Stimulated activated CD8-positive, alpha-beta memory T cell treated with anti-CD3 and anti-CD28 coated beads, Interleukin-4, amount 100 ng/mL, for 4 hours (primary cell): ENCODE measurements at regions not wholly inside any gene's neighbourhood (a gene's known extent, or its start where the extent isn't known, plus 50 kb on each side); places are given as distances from the start of the nearest gene placed in this dataset.

Source experiments
- DNase-seq, 2 donors: peaks; one replicate each; pipeline ENCODE4 v3.0.0-alpha.2; 2020; ENCODE audit warnings: low read depth in 2 of 2, low spot score in 1 of 2

- no peak for DNase-seq
Measured at GRCh38 chr14:49467091-49467490, 119.1 kb downstream of the RPS29 start.

GRCh38 chr14:49464885-49465284, 121.3 kb downstream of the RPS29 start:
- DNase-seq = no peak

DNA sequence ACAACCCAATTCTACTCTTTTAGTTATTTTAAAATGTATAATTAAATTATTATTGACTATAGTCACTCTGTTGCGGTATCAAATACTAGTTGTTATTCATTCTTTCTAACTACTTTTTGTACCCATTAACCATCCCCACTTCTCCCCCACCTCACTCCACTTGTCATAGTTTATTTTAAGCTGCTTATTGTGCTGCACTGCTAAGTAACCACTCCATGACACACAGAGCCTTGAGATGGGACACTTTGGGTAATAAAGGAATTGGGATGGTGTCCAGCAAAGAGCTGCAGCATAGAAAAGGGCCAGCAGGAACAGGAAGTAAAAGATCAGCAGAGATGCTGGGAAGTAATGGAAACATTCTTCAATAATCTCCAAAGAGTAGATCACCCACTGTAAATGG, 123.0 kb downstream of the RPS29 start:
- no peak for DNase-seq

GRCh38 chr14:49461529-49462401, 124.4 kb downstream of the RPS29 start:
- DNase-seq = peak; percentile 4 to 24

- DNase-seq = no peak
Measured at GRCh38 chr14:49460662-49461061, 125.5 kb downstream of the RPS29 start.

DNA sequence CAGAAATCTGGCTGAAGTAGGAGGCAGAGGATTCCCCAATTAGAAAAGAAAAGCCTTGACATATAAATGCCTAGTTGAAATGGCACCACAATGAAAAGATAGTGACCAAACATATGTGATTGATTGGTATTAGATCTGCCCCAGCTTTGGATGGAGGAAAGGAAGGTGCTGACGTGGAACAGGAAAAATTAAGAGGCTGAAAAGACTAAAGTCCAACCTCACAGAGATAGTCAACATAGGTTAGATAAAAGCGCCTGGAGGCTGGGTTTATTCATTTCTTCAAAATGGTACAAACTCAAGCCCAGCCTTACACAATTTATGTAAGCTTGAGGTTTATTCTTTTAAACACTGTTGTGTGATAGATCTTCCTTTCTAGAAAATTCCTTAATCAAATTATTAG, 129.6 kb downstream of the RPS29 start:
- DNase-seq = no peak

- DNase-seq = no peak
Measured at GRCh38 chr14:49451938-49452337, 134.2 kb downstream of the RPS29 start.

DNA sequence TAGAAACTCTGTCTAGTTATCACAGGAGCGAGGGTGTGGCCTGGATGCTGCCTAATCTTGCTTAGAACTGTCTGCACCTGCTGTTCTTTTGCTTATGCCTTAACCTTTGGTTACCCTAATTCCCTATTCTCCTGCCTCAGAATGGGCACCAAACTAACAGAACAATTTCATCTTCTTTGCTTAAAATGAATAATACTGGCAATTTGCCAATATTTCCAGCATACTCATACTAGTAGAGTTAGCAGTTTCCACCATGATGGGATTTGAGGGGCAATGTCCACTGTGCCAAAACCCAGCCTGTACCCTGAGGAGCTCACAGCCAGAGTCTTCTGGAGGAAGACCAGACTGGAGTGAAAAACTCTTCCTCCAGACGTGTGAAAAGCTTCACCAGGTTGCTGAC, 136.4 kb downstream of the RPS29 start:
- DNase-seq = no peak

- no peak for DNase-seq
Measured at GRCh38 chr14:49447540-49448107, 138.6 kb downstream of the RPS29 start.

GRCh38 chr14:49446801-49447200, 139.4 kb downstream of the RPS29 start:
- DNase-seq = no peak

DNA sequence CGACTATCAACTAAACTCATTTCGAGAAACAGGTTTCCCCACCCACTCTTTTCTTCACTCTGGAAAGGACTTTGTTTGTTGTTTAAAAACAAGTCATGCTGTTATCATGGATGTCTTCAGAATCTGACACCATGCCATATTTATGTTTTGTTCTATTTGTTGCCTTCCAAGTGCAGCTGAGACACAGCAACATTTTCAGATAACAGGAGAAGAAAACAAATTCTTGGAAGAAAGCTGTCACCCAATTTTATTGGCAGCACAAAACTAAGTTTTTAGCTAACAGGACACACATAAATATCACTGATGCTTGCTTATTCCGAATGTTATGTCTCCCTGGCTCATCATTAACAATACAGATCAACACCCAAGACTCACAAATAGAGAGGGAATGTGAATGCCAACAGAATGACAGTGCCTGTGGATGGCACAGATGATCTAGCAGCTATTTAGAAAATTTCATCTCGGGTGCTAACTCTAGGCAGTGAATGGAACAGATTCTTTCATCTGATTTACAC, 147.9 kb downstream of the RPS29 start:
- no peak for DNase-seq

GRCh38 chr14:49428076-49428475, 158.1 kb downstream of the RPS29 start:
- DNase-seq = no peak

DNA sequence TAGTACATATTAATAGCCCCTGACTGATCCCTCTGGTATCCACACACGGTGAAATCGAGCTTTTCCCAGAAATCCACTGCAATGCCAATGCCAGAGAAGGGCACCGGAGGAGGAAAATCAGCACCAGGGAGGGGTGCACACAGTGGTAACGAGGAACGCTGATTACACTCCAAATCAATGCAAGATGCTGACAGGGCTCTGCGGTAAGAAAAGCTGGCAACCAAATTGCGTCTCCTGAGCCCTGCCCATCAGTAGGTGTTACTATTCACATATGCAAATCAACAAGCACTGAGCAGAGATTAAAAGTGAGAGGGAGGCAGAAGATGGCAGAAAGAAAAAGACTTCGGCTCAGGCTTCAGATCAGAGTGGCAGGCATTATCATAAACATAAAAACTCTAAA, 159.1 kb downstream of the RPS29 start:
- DNase-seq = no peak

DNA sequence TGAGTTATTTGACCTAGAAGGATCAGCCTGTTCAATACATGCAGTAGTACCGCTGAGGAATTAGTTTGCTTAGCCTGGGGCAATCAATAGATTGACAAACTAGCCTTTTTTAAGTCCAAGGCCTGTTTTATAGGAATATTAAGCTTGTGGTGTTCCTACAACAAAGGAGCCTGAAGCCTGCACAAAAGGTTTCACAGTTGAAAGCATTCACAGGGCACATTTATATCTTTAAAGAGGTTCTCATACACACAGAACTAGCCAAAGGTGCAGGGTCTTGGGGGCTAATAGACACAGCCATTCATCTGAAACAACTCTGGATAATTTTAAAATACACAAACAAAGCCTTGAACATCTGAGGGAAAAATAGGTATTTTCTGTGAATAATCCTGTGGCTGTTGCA, 160.3 kb downstream of the RPS29 start:
- no peak for DNase-seq

- DNase-seq = no peak
Measured at GRCh38 chr14:49424436-49425331, 161.5 kb downstream of the RPS29 start.

GRCh38 chr14:49420201-49420600, 166.0 kb downstream of the RPS29 start:
- no peak for DNase-seq

DNA sequence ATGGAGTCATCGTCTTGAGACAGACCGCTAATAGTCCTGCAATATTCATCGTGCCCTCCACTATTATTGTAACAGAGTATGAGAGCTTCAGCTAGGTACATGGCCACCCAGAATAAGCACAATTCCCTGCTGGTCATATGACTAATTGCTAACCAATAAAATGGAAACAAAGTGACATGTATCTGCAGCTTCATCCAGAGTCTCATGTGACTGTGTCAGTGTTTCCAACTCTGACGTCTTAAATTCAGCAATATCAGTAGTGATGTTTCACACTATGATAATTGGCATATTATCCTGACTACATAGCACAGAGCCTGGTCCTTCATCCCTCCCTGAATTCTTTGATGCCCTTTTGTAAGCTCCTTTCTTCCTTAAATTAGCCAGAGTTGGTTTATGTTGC, 167.4 kb downstream of the RPS29 start:
- no peak for DNase-seq

DNA sequence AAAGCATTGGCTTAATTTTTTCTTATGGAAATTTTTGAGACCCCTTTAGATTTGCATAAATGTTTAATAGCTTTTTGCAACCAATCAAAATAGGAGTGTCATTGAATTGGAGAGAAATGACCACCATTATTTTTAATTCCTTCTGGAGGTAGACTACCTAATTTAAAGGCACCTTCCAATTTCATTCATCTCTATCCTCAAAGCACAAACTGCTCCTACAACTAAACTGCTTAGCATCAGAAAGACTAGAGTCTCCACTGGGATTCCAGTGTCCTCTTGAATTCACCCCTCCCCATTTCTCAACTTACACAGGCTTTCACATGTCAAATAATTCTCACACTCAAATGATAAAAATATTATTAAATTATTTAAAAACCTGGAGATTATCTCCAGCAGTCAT, 168.4 kb downstream of the RPS29 start:
- no peak for DNase-seq

DNA sequence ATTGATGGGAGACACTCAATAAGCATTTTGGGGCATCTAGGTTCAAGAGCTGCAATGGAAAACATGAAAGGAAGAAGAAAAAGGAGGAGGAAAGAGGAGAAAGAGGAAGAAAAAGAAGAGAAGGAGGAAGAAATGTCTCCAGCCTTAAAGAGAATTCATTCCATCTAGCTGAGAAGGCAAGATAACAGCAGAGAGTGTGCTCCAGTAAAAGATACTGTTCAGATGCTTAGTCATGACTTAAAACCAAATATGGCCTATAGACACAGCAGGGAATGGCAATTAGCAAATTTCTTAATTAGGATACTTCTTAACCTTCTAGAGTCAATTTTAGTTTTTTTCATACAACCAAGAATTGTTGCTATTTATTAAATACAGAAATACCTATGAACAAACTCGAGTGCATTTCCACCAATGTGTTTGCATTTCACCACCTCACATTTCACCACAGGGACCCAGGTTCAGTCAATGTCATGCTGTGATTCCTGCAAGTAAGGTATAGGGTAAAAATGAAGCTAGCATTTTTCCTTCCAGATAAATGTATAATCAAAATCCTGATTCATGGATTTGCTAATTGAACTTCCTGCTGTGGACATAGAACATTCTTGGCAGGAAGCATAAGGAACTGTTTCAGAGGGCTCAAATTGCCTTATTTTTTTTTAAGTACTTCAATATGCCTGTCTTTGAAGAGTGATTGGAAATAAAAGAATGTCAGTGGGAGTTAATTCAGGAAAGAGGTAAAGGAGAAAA, 177.8 kb downstream of the RPS29 start:
- no peak for DNase-seq

DNA sequence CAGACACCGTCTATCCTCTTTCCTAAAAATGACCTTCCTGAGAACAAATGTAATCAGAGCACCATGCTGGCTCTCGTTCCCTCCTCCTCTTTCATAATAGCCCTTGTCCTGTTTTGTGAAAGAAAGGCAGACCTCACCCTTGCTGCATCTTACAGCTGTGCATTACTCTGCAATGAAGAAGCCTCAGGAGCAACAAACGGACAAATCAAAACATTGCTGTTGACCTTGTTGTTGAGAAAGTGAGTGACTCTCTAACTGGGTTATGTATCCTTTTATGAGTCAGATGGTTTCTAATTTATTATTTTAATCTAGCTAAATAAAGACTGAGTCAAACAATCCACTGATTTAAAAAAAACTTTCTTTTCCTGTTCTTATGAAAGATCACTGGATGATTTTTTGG, 180.9 kb downstream of the RPS29 start:
- no peak for DNase-seq

- no peak for DNase-seq
Measured at GRCh38 chr14:49401373-49401772, 184.8 kb downstream of the RPS29 start.
